IPS-20b (cell line): ENCODE measurements at regions not wholly inside any gene's neighbourhood (a gene's known extent, or its start where the extent isn't known, plus 50 kb on each side); places are given as distances from the start of the nearest gene placed in this dataset.

Source experiments
- H3K27ac ChIP-seq: one replicate; pipeline ENCODE4 v1.5.1; 2013; ENCODE audit warnings: low read length
- H3K27me3 ChIP-seq: 2 replicates; pipeline ENCODE4 v1.6.1; 2013; ENCODE audit warnings: mild to moderate bottlenecking, low read length, inconsistent platforms; ENCODE audit not compliant: insufficient read depth
- H3K36me3 ChIP-seq: 2 replicates; pipeline ENCODE4 v1.6.1; 2013; ENCODE audit warnings: low read depth, mild to moderate bottlenecking, inconsistent platforms, low read length, moderate library complexity; ENCODE audit not compliant: insufficient read depth
- H3K4me1 ChIP-seq: 2 replicates; pipeline ENCODE4 v1.6.1; 2013; ENCODE audit warnings: mild to moderate bottlenecking, control low read depth, inconsistent platforms, low read length, moderate library complexity; ENCODE audit not compliant: insufficient read depth
- H3K4me3 ChIP-seq: 2 replicates; pipeline ENCODE4 v1.5.1; 2013; ENCODE audit warnings: mild to moderate bottlenecking, low read length, inconsistent platforms
- H3K9ac ChIP-seq: 2 replicates; pipeline ENCODE4 v1.6.1; 2013; ENCODE audit warnings: low read depth, mild to moderate bottlenecking, inconsistent platforms, low read length, moderate library complexity
- H3K9me3 ChIP-seq: 2 replicates; pipeline ENCODE4 v1.6.1; 2013; ENCODE audit warnings: mild to moderate bottlenecking, low read depth, low read length, inconsistent platforms; ENCODE audit not compliant: insufficient read depth

GRCh38 chr6:134603561-134603960 is 285.6 kb upstream of the SGK1 start:
- Histone ChIP-seq H3K4me3 (no peak overlapping the region), H3K9ac (no peak overlapping the region), H3K9me3 (peaks cover 25% of the 10 kb centered on the region), H3K4me1 (no peaks in the 10 kb centered on the region), H3K36me3 (no peaks in the 10 kb centered on the region), H3K27me3 (no peaks in the 10 kb centered on the region), H3K27ac (no peak overlapping the region)

GRCh38 chr6:134602123-134602522 is 284.2 kb upstream of the SGK1 start:
- Histone ChIP-seq H3K9ac (no peak overlapping the region), H3K27ac (no peak overlapping the region), H3K9me3 (peaks cover 25% of the 10 kb centered on the region), H3K27me3 (no peaks in the 10 kb centered on the region), H3K4me1 (no peaks in the 10 kb centered on the region), H3K4me3 (no peak overlapping the region), H3K36me3 (no peaks in the 10 kb centered on the region)

DNA sequence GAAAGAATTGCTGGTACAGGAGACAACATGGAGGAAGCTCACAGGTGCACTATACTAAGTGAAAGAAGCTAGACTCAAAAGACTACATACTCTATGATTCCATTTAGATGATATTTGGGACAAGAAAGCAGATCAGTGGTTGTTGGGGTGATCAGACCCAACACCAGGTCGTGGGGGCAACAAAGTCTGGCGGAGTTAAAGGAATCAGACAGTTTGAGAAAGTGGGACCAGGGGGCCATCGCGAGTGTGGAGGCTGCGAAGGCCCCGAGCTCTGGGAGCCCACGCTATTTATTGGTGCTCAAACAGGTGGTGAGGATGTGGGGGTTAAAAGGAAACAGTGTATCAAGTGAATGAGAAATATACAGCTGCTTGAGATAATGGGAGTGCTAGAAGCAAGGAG is 282.8 kb upstream of the SGK1 start:
- H3K9ac ChIP-seq, result no peak overlapping the region
- no peaks in the 10 kb centered on the region for H3K27me3 ChIP-seq
- no peak overlapping the region for H3K27ac ChIP-seq
- no peak overlapping the region for H3K4me3 ChIP-seq
- no peaks in the 10 kb centered on the region for H3K36me3 ChIP-seq
- no peaks in the 10 kb centered on the region for H3K4me1 ChIP-seq
- peaks cover 25% of the 10 kb centered on the region for H3K9me3 ChIP-seq

- Histone ChIP-seq H3K9ac (no peak overlapping the region), H3K9me3 (peaks cover 20% of the 10 kb centered on the region), H3K27ac (no peak overlapping the region), H3K27me3 (no peaks in the 10 kb centered on the region), H3K36me3 (no peaks in the 10 kb centered on the region), H3K4me1 (no peaks in the 10 kb centered on the region), H3K4me3 (no peak overlapping the region)
These were observed 281.2 kb upstream of the SGK1 start for GRCh38 chr6:134599079-134599478.

DNA sequence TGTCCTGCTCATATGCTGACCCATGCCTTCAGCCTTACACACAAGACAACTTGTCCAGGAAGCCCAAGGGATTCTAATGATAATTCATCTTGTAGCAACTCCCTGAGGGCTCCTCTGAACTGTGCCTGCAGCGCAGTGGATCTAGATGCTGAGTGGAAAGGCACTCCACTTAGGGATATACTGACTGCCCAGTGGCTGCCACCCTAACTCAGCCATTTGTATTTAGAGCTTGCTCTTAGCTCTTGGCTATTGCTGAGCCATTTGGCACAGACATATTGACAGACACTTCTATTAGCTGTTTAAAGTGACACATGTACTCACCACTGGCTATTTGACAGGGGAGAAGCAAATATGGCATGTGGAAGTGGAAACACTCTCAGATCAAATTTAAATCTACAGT is 278.3 kb upstream of the SGK1 start:
- Histone ChIP-seq H3K9ac (no peak overlapping the region), H3K27me3 (no peaks in the 10 kb centered on the region), H3K27ac (no peak overlapping the region), H3K36me3 (no peaks in the 10 kb centered on the region), H3K4me3 (no peak overlapping the region), H3K4me1 (no peaks in the 10 kb centered on the region), H3K9me3 (peaks cover 11% of the 10 kb centered on the region)

- Histone ChIP-seq H3K9me3 (no peaks in the 10 kb centered on the region), H3K4me3 (no peak overlapping the region), H3K9ac (no peak overlapping the region), H3K4me1 (no peaks in the 10 kb centered on the region), H3K27me3 (no peaks in the 10 kb centered on the region), H3K36me3 (no peaks in the 10 kb centered on the region), H3K27ac (no peak overlapping the region)
These were observed 277.0 kb upstream of the SGK1 start for GRCh38 chr6:134594881-134595280.

DNA sequence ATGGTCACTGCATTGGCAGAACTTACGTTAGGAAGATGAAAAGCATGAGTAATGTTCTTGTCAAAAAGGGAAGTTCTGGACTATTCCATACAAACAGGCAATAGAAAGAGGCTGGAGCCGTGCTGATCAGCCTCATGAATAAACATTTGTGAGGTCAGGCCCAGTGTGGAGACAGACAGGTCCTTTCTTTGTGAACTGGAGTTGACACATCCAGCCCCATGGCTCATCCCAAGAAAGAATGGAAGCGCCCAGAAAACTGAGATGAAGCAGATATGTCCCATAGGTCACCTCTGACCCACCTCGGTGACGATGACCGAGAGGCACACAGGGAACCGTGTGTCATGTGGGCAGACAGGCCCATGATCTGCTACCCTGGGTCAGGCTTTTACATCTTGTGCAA is 276.0 kb upstream of the SGK1 start:
- Histone ChIP-seq H3K27me3 (no peaks in the 10 kb centered on the region), H3K36me3 (no peaks in the 10 kb centered on the region), H3K27ac (no peak overlapping the region), H3K4me3 (no peak overlapping the region), H3K9ac (no peak overlapping the region), H3K9me3 (no peaks in the 10 kb centered on the region), H3K4me1 (no peaks in the 10 kb centered on the region)

- Histone ChIP-seq H3K9ac (no peak overlapping the region), H3K27me3 (no peaks in the 10 kb centered on the region), H3K36me3 (no peaks in the 10 kb centered on the region), H3K9me3 (no peaks in the 10 kb centered on the region), H3K27ac (no peak overlapping the region), H3K4me3 (no peak overlapping the region), H3K4me1 (no peaks in the 10 kb centered on the region)
These were observed 275.5 kb upstream of the SGK1 start for GRCh38 chr6:134593442-134593841.

DNA sequence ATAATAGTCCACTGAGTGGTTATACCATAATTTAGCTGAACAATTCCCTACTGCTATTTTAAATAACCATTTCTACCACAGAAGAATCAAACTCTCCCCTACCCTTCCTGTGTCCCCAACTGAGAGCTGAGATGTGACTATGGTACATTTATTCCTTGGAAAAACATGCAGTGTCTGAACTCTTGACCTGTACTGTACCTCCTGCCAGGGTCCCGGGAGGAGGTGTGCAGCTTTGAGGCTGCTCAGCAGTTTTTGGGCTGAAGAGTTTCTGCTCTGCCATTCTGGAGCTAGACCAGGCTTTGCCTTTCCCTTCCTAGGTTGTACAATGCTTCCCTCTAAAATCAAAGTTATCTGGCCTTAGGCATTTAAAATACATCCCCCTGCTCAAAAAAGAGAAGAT is 275.1 kb upstream of the SGK1 start:
- no peak overlapping the region for H3K27ac ChIP-seq
- H3K9ac ChIP-seq, result no peak overlapping the region
- H3K27me3 ChIP-seq, result no peaks in the 10 kb centered on the region

GRCh38 chr6:134590449-134590848 is 272.5 kb upstream of the SGK1 start:
- Histone ChIP-seq H3K9me3 (no peaks in the 10 kb centered on the region), H3K36me3 (no peaks in the 10 kb centered on the region), H3K9ac (no peak overlapping the region), H3K4me1 (peaks cover 2% of the 10 kb centered on the region; the same call in 1 of the 2 replicates), H3K27me3 (no peaks in the 10 kb centered on the region), H3K27ac (no peak overlapping the region), H3K4me3 (no peak overlapping the region)

More for the DNA sequence above, 275.1 kb upstream of the SGK1 start:
- no peaks in the 10 kb centered on the region for H3K4me1 ChIP-seq
- no peaks in the 10 kb centered on the region for H3K9me3 ChIP-seq
- H3K4me3 ChIP-seq, result no peak overlapping the region
- no peaks in the 10 kb centered on the region for H3K36me3 ChIP-seq

- no peaks in the 10 kb centered on the region for H3K36me3 ChIP-seq
- H3K9me3 ChIP-seq, result no peaks in the 10 kb centered on the region
- peaks cover 6% of the 10 kb centered on the region; the same call in 1 of the 2 replicates for H3K4me1 ChIP-seq
- H3K27me3 ChIP-seq, result no peaks in the 10 kb centered on the region
- no peak overlapping the region for H3K4me3 ChIP-seq
- H3K9ac ChIP-seq, result no peak overlapping the region
- H3K27ac ChIP-seq, result no peak overlapping the region
These were observed 272.1 kb upstream of the SGK1 start for GRCh38 chr6:134590004-134590403.

GRCh38 chr6:134589512-134589911 is 271.6 kb upstream of the SGK1 start:
- no peaks in the 10 kb centered on the region for H3K9me3 ChIP-seq
- H3K9ac ChIP-seq, result no peak overlapping the region
- no peak overlapping the region for H3K4me3 ChIP-seq
- H3K36me3 ChIP-seq, result no peaks in the 10 kb centered on the region
- peaks cover 9% of the 10 kb centered on the region; the same call in 1 of the 2 replicates for H3K4me1 ChIP-seq
- no peaks in the 10 kb centered on the region for H3K27me3 ChIP-seq
- H3K27ac ChIP-seq, result no peak overlapping the region

- no peaks in the 10 kb centered on the region for H3K36me3 ChIP-seq
- no peak overlapping the region for H3K27ac ChIP-seq
- H3K9ac ChIP-seq, result no peak overlapping the region
- no peaks in the 10 kb centered on the region for H3K27me3 ChIP-seq
- H3K4me3 ChIP-seq, result no peak overlapping the region
- no peaks in the 10 kb centered on the region for H3K9me3 ChIP-seq
- H3K4me1 ChIP-seq, result peaks cover 9% of the 10 kb centered on the region; the same call in 1 of the 2 replicates
These were observed 270.4 kb upstream of the SGK1 start for GRCh38 chr6:134588267-134588666.
